GM21723 (cell line): ENCODE measurements at regions not wholly inside any gene's neighbourhood (a gene's known extent, or its start where the extent isn't known, plus 50 kb on each side); places are given as distances from the start of the nearest gene placed in this dataset.

Experiments
- ATAC-seq: cut with Tn5 transposase; IDR thresholded peaks from one replicate; pipeline ENCODE4 v1.9.1; 2021; ENCODE audit warnings: mild to moderate bottlenecking, moderate library complexity; ENCODE audit not compliant: unreplicated experiment

DNA sequence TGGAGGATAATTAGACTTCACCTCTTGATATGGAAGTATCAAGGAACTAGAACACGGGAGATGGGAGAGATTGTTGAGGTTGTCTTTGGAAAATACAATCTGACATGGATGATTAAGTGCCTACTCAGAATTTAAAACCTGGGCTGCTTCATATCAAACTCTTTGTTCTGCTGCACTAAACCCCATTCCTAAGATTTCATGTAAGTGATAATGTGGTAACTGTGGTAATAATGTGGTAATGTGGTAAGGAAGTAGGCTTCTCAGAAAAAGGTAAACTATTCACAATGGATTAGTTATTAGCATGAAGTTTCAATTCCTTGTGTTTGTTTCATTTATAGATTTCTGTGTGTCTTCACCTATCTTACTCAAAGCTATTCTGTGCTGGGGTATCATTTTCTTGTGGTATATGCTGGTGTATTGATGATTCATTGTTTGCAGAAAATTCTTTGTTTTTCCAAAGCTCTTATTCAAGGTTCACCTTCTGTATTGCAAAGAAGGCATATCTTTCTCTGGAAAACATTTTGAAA lies 129.9 kb upstream of the TAC1 start:
- ATAC-seq = no peak

DNA sequence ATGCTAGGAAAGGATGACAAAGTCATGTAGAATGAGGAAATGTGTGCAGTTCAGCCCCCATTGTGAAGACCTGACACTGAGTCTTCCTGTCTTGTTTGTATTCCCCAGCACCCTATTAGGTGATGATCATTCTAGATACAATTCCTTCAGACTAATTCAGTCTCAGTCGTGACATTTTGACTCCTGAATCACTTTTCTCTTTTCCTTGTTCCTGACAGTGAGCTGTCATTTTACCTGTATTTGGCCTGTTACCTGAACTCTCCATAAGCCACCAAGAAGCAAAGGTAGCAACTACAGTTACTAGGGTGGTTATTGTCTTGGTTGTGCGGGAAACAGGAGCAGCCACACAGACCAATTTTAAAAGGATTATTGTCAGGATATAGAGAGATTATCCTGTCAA lies 111.4 kb upstream of the TAC1 start:
- no peak for ATAC-seq

DNA sequence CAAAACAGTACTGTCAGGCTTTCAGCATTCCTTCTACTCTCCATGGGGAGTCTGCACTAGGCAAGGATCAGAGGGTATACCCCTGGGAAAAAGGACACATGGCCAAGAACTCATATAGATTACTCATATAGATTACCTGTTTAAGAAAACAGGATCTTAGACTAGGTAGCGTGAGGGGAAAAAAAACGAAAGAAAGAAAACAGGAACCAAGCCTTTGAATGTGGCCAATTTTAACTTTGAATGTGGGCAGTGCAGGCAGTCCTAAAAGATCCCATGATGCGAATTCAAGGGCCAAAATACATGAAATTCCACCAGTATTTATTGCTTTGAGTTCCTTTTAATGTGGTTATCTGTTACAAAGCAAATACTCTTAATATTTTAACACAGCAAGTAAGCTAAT lies 108.6 kb upstream of the TAC1 start:
- ATAC-seq = peak; percentile 98

DNA sequence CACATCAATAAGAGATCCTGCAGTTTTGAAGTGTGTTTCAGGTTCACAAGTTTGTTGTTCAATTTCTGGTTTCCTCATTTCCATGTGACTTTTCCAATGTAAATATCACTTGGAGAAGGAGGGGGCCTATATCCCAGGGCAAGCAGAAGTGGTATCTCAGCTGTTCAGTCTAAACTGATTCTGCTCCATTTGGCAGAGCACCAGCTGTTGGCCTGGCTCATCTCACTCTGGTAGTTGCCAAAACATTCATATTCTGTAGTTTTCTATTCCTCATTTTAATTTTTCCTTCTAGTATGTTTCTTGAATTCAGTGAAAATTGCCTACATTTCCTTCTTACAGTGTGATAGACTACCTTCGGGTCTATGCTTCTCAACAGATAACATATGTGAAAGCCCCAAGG lies 101.8 kb upstream of the TAC1 start:
- ATAC-seq = no peak

DNA sequence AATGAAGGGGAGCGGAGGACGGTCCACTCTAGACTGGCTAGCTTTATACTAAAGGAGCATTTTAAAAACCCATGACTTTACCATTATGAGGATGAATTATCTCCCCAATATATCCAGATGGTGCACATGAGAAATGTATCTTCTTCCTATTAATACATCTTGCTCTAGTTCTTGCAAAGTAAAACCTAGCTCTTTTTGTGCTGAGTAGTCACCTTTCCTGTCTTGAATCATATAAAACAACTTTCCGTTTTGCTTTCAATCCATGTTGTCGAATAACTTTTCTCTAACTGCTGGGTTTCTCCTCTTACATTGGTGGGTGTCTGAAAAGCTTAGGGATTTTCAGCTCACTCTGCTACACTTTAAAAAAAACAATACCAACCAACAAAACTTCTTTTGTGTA lies 96.3 kb upstream of the TAC1 start:
- ATAC-seq = no peak

GRCh38 chr7:97639036-97639435 lies 92.8 kb upstream of the TAC1 start:
- ATAC-seq = no peak

DNA sequence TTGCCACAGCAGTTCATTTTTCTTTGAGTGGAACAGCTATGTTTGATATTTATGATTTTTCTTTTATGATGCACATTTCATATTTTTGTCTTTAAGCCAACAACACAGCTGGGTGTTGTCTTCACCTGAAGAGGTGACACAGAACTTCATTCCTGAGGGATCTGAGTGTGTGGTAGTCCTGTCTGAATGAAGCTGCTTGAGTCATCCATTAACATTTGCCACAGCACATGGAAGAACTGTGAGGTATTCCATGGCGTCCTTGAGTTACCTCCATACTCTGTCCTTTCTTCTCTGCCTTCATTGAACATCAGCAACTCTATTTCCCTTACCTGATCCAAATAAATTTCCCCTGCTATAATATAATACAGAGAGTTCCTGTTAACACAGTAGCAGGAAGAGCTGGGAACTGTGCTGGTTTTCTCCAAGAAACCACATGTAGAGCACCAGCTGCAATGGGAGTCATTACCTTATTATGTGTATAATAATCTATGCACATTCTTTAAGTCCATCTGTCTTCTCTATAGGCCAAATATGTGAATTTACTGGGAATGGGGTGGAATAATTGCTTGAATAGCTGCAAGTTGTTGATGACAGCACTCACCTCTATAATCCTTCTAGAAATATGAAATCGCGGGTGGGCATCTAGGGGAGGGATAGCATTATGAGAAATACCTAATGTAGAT lies 72.4 kb upstream of the TAC1 start:
- no peak for ATAC-seq

GRCh38 chr7:97667359-97667758 lies 64.5 kb upstream of the TAC1 start:
- ATAC-seq = no peak

GRCh38 chr7:97671571-97671970 lies 60.3 kb upstream of the TAC1 start:
- no peak for ATAC-seq

GRCh38 chr7:97680622-97681021 lies 51.3 kb upstream of the TAC1 start:
- ATAC-seq = no peak
